Activated CD8-positive, alpha-beta memory T cell treated with anti-CD3 and anti-CD28 coated beads, Interleukin-2, amount 50 U/mL, for 24 hours (primary cell): ENCODE measurements at regions not wholly inside any gene's neighbourhood (a gene's known extent, or its start where the extent isn't known, plus 50 kb on each side); places are given as distances from the start of the nearest gene placed in this dataset.
"Not testable (repeated sequence)": the region's sequence is repeated elsewhere in the genome, so short reads cannot be mapped to it uniquely, and the experiment has no call there.

Experiments used
- DNase-seq: peaks from one replicate; pipeline ENCODE4 v3.0.0-alpha.2; 2020; ENCODE audit errors: extremely low read depth

GRCh38 chr13:53276265-53276664, 247.7 kb downstream of the OLFM4 start:
- no peak for DNase-seq

GRCh38 chr13:53281677-53282076, 253.1 kb downstream of the OLFM4 start:
- no peak for DNase-seq

GRCh38 chr13:53285896-53286430, 257.4 kb downstream of the OLFM4 start:
- DNase-seq = no peak

GRCh38 chr13:53298396-53298795, 269.8 kb downstream of the OLFM4 start:
- no peak for DNase-seq

- DNase-seq = no peak
Measured at GRCh38 chr13:53301449-53301848, 272.8 kb downstream of the OLFM4 start.

GRCh38 chr13:53305419-53305818, 276.8 kb downstream of the OLFM4 start:
- not testable (repeated sequence) for DNase-seq

GRCh38 chr13:53310786-53311185, 282.2 kb downstream of the OLFM4 start:
- DNase-seq = no peak

GRCh38 chr13:53311561-53311960, 282.9 kb downstream of the OLFM4 start:
- DNase-seq = no peak

- DNase-seq = no peak
Measured at GRCh38 chr13:53321296-53321801, 292.7 kb downstream of the OLFM4 start.

- no peak for DNase-seq
Measured at GRCh38 chr13:53324656-53325055, 296.0 kb downstream of the OLFM4 start.

GRCh38 chr13:53326716-53327115, 298.1 kb downstream of the OLFM4 start:
- DNase-seq = no peak

GRCh38 chr13:53327680-53328315, 299.2 kb downstream of the OLFM4 start:
- DNase-seq = no peak

- DNase-seq = no peak
Measured at GRCh38 chr13:53336441-53337160, 308.0 kb downstream of the OLFM4 start.

- DNase-seq = no peak
Measured at GRCh38 chr13:53338760-53339159, 310.1 kb downstream of the OLFM4 start.

GRCh38 chr13:53340505-53341143, 312.0 kb downstream of the OLFM4 start:
- DNase-seq = no peak

GRCh38 chr13:53341144-53341510, 312.5 kb downstream of the OLFM4 start:
- no peak for DNase-seq

- no peak for DNase-seq
Measured at GRCh38 chr13:53342623-53343360, 314.2 kb downstream of the OLFM4 start.

- DNase-seq = no peak
Measured at GRCh38 chr13:53343361-53343744, 314.7 kb downstream of the OLFM4 start.

- no peak for DNase-seq
Measured at GRCh38 chr13:53351021-53351420, 322.4 kb downstream of the OLFM4 start.

- DNase-seq = no peak
Measured at GRCh38 chr13:53357582-53357981, 329.0 kb downstream of the OLFM4 start.

GRCh38 chr13:53368948-53369347, 340.3 kb downstream of the OLFM4 start:
- no peak for DNase-seq

GRCh38 chr13:53379485-53379884, 350.9 kb downstream of the OLFM4 start:
- no peak for DNase-seq
